Colonic mucosa (tissue), 4 donors: ENCODE measurements at regions not wholly inside any gene's neighbourhood (a gene's known extent, or its start where the extent isn't known, plus 50 kb on each side); places are given as distances from the start of the nearest gene placed in this dataset.

Experiments used
- DNase-seq: peaks from one replicate; pipeline ENCODE4 v3.0.0-alpha.2; 2020
- H3K27ac ChIP-seq: fragments of 200-600 bp; one replicate; pipeline ENCODE4 v1.8.0; 2021
- H3K27me3 ChIP-seq: fragments of 200-600 bp; one replicate; pipeline ENCODE4 v1.8.0; 2021
- H3K36me3 ChIP-seq: fragments of 200-600 bp; one replicate; pipeline ENCODE4 v1.8.0; 2021
- H3K4me1 ChIP-seq: fragments of 200-600 bp; one replicate; pipeline ENCODE4 v1.8.0; 2021; ENCODE audit warnings: mild to moderate bottlenecking
- H3K4me3 ChIP-seq: fragments of 200-600 bp; one replicate; pipeline ENCODE4 v1.8.0; 2021
- H3K9ac ChIP-seq, 2 donors: one replicate each; pipeline ENCODE4 v1.7.0; 2013; ENCODE audit warnings: control low read depth in 2 of 2, low read depth in 2 of 2, low read length in 2 of 2
- H3K9me3 ChIP-seq: fragments of 200-600 bp; one replicate; pipeline ENCODE4 v1.8.0; 2021
- intact Hi-C: fragments of 100-400 bp; cut with DNase I; formaldehyde crosslinking; loops from one replicate; pipeline ENCODE4 v1.14.1; 2022
- TF ChIP-seq, protein P1 (sequence below): fragments of 200-600 bp; IDR thresholded peaks from one replicate; pipeline ENCODE4 v1.8.0; 2022; ENCODE audit warnings: antibody characterized with exemption, mild to moderate bottlenecking
- donor health status: healthy.
- donor health status: DM: no; HTN: no; CAD: no.
- donor health status: DM: no; HTN: no; CAD: no.

DNA sequence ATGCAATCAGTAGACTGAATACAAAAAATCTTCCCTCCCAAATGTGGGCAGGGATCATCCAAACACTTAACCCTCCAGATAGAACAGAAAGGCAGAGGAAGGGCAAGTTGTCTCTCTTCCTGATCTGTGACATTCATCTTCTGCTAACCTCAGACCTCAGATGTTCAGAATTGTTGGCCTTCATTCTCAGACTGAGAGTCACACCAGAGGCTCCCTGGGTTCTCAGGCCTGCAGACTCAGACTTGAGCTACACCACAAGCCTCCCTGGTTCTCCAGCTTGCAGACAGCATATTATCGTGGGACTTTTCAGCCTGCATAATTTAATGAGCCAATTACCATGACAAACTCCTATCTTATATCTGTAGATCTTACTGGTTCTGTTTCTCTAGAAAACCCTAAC, 1471.6 kb upstream of the ADGRL3 start:
- Histone ChIP-seq H3K27ac (no peak overlapping the region), H3K36me3 (no peaks in the 10 kb centered on the region), H3K9me3 (no peaks in the 10 kb centered on the region), H3K4me1 (no peaks in the 10 kb centered on the region), H3K9ac (no peak overlapping the region), H3K4me3 (no peak overlapping the region), H3K27me3 (no peaks in the 10 kb centered on the region)
- no peak for DNase-seq
- intact Hi-C loops, result no loop called here
- TF ChIP-seq, protein P1, sequence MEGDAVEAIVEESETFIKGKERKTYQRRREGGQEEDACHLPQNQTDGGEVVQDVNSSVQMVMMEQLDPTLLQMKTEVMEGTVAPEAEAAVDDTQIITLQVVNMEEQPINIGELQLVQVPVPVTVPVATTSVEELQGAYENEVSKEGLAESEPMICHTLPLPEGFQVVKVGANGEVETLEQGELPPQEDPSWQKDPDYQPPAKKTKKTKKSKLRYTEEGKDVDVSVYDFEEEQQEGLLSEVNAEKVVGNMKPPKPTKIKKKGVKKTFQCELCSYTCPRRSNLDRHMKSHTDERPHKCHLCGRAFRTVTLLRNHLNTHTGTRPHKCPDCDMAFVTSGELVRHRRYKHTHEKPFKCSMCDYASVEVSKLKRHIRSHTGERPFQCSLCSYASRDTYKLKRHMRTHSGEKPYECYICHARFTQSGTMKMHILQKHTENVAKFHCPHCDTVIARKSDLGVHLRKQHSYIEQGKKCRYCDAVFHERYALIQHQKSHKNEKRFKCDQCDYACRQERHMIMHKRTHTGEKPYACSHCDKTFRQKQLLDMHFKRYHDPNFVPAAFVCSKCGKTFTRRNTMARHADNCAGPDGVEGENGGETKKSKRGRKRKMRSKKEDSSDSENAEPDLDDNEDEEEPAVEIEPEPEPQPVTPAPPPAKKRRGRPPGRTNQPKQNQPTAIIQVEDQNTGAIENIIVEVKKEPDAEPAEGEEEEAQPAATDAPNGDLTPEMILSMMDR, result no peak

DNA sequence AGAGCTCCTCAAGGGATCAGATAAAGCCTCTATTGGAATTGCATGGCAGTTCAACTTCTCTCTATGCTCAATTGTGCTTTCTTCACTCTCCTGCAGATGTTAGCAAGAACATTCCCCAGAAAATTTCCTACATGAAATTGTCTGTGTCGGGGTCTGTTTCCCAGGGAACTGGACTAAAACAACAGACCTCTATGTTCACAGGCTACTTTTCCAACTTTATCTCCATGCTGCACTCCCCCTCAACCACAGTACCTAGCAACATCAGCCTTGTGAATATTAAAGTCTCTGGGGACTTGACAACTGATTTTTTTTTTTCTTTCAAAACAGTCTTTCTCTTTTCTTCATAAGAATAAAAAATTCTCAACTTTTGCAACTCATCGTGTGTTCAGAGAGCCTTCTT, 1470.8 kb upstream of the ADGRL3 start:
- intact Hi-C loops, result no loop called here
- no peak for DNase-seq
- H3K36me3 ChIP-seq, result no peaks in the 10 kb centered on the region
- no peaks in the 10 kb centered on the region for H3K4me1 ChIP-seq
- H3K9ac ChIP-seq, result no peak overlapping the region
- H3K27me3 ChIP-seq, result no peaks in the 10 kb centered on the region
- no peaks in the 10 kb centered on the region for H3K9me3 ChIP-seq
- TF ChIP-seq, protein P1, result no peak
- H3K27ac ChIP-seq, result no peak overlapping the region
- no peak overlapping the region for H3K4me3 ChIP-seq

DNA sequence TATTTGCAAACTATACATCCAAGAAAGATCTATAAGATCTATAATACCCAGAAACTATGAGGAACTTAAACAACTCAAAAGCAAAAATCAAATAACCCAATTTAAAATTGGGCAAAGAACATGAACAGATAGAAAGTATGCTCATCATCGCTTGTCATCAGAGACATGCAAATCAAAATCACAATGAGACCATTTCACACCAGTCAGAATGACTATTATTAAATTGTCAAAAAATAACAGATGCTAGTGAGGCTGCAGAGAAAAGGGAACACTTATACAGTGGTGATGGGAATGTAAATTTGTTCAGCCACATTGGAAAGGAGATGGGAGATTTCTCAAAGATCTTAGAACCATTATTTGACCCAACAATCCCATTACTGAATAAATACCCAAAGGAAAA, 1451.7 kb upstream of the ADGRL3 start:
- no peak overlapping the region for H3K27ac ChIP-seq
- TF ChIP-seq, protein P1, result no peak
- intact Hi-C loops, result no loop called here
- no peaks in the 10 kb centered on the region for H3K27me3 ChIP-seq
- H3K9ac ChIP-seq, result no peak overlapping the region
- no peak overlapping the region for H3K4me3 ChIP-seq
- no peak for DNase-seq
- H3K9me3 ChIP-seq, result no peaks in the 10 kb centered on the region
- H3K4me1 ChIP-seq, result no peaks in the 10 kb centered on the region
- H3K36me3 ChIP-seq, result no peaks in the 10 kb centered on the region

DNA sequence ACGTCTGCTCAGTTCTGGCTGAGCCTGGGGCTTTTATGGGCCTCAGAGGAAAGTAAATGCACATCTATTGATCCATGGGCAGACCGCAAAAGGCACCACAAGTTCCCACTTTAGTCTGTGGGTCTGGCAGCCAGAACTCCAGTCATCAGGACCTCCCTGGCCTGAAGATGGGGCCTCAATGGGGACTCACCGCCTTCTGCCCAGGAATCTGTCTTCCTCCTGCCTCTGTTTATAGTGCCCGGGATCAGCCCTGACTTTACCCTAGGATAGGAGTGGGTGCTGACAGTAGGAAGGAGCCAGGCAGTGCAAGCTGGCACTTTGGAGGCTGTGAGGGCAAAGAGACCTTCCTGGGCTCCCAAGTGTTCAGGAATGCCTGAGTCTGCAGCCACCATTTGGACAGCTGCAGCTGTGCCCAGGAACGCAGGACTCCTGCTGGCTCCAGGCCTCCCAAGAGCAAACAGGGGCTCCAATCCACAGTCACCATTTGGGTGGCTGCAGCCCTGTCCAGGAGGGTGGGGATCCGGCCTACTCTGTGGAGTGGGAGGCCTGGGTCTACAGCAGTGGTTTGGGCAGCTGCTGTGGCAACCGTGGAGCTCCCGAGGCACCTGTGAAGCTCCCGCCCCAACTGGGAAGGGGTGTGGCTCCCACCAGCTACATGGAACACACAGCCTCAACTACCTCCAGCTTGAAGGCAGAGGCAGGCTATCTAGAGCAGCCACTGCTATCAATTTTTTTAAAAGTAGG, 1440.9 kb upstream of the ADGRL3 start:
- no peak for DNase-seq
- intact Hi-C loops, result no loop called here

DNA sequence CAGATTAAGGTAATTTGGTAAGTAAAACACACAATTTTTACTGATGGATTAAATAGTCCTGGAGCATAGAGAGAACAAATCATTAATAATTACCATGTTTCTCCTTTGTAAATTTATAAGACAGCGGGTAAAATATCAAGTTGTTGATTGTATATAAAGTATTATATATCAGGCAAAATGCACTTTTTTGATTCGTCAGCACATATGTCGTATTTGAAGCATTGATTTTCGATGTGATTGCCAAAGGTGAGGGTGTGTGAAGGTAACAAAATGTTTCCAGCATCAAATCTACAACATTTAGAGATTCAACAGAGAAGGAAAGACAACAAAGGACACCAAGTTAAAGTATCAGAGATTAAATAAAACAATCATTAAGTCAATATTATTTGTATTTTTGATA, 1437.8 kb upstream of the ADGRL3 start:
- Histone ChIP-seq H3K9me3 (no peaks in the 10 kb centered on the region), H3K4me1 (no peaks in the 10 kb centered on the region), H3K9ac (no peak overlapping the region), H3K27ac (no peak overlapping the region), H3K36me3 (no peaks in the 10 kb centered on the region), H3K27me3 (no peaks in the 10 kb centered on the region), H3K4me3 (no peak overlapping the region)
- TF ChIP-seq, protein P1, result no peak
- intact Hi-C loops, result no loop called here
- DNase-seq, result no peak

More for the DNA sequence above, 1440.9 kb upstream of the ADGRL3 start:
- Histone ChIP-seq H3K4me3 (no peak overlapping the region), H3K9ac (no peak overlapping the region), H3K4me1 (no peaks in the 10 kb centered on the region), H3K27me3 (no peaks in the 10 kb centered on the region), H3K27ac (no peak overlapping the region), H3K36me3 (no peaks in the 10 kb centered on the region), H3K9me3 (no peaks in the 10 kb centered on the region)
- TF ChIP-seq, protein P1, result no peak
